CD4-positive, alpha-beta memory T cell (primary cell): ENCODE measurements at regions not wholly inside any gene's neighbourhood (a gene's known extent, or its start where the extent isn't known, plus 50 kb on each side); places are given as distances from the start of the nearest gene placed in this dataset.

Experiments
- CTCF ChIA-PET: fragments of 350-600 bp; sonication (Branson Sonifier 250); formaldehyde crosslinking; loops from one replicate; lab custom pipeline; 2021; ENCODE audit warnings: inconsistent platforms; ENCODE audit not compliant: partially characterized antibody; lab: Charles Lee
- POLR2A ChIA-PET: fragments of 350-600 bp; sonication (Branson Sonifier 250); formaldehyde crosslinking; loops from one replicate; lab custom pipeline; 2021; ENCODE audit not compliant: partially characterized antibody; lab: Charles Lee
- DNase-seq, 5 donors: peaks; one replicate each; pipeline versions ENCODE4 v3.0.0 to v3.0.0-alpha.2; 2020 to 2022; ENCODE audit warnings: mixed read lengths in 1 of 5
- H3K27ac ChIP-seq: one replicate; pipeline ENCODE4 v1.7.0; 2013; ENCODE audit warnings: low read depth, low read length
- H3K27me3 ChIP-seq: 2 replicates; pipeline ENCODE4 v1.7.0; 2013; ENCODE audit warnings: mild to moderate bottlenecking, low read length, moderate library complexity; ENCODE audit not compliant: insufficient read depth
- H3K36me3 ChIP-seq: 2 replicates; pipeline ENCODE4 v1.7.0; 2013; ENCODE audit warnings: mild to moderate bottlenecking, low read length, moderate library complexity; ENCODE audit not compliant: insufficient read depth
- H3K4me1 ChIP-seq: 2 replicates; pipeline ENCODE4 v1.7.0; 2013; ENCODE audit warnings: mild to moderate bottlenecking, low read length, moderate library complexity; ENCODE audit not compliant: insufficient read depth
- H3K4me3 ChIP-seq, 2 donors: one replicate each; pipeline ENCODE4 v1.7.0; 2013; ENCODE audit warnings: low read length in 2 of 2, mild to moderate bottlenecking in 1 of 2
- H3K9me3 ChIP-seq, 2 donors: one replicate each; pipeline ENCODE4 v1.7.0; 2013; ENCODE audit warnings: low read length in 2 of 2, control low read depth in 1 of 2; ENCODE audit not compliant: control insufficient read depth in 1 of 2
- H3K27ac Mint-ChIP-seq, 7 donors: one replicate each; pipeline ENCODE4 v1.8.0; 2020 to 2021; ENCODE audit warnings: mixed read lengths in 7 of 7, mild to moderate bottlenecking in 6 of 7, inconsistent platforms in 3 of 7, moderate library complexity in 3 of 7
- H3K27me3 Mint-ChIP-seq, 2 donors: one replicate each; pipeline ENCODE4 v1.8.0; 2020 to 2021; ENCODE audit warnings: mixed read lengths in 2 of 2
- H3K36me3 Mint-ChIP-seq, 2 donors: one replicate each; pipeline ENCODE4 v1.8.0; 2020 to 2021; ENCODE audit warnings: mixed read lengths in 2 of 2, inconsistent platforms in 1 of 2, mild to moderate bottlenecking in 1 of 2
- H3K4me1 Mint-ChIP-seq, 4 donors: one replicate each; pipeline ENCODE4 v1.8.0; 2020 to 2021; ENCODE audit warnings: mixed read lengths in 4 of 4, mild to moderate bottlenecking in 1 of 4
- H3K4me3 Mint-ChIP-seq, 8 donors: one replicate each; pipeline ENCODE4 v1.8.0; 2020 to 2021; ENCODE audit warnings: mixed read lengths in 8 of 8, mild to moderate bottlenecking in 7 of 8, moderate library complexity in 6 of 8, inconsistent platforms in 3 of 8
- H3K9me3 Mint-ChIP-seq, 8 donors: one replicate each; pipeline ENCODE4 v1.8.0; 2020 to 2021; ENCODE audit warnings: mixed read lengths in 8 of 8, mild to moderate bottlenecking in 5 of 8, inconsistent platforms in 3 of 8, moderate library complexity in 1 of 8
- intact Hi-C: fragments of 100-400 bp; cut with micrococcal nuclease; formaldehyde crosslinking; loops from one replicate; pipeline ENCODE4 v1.15.1; 2023

GRCh38 chr4:8762951-8763735 lies 108.5 kb downstream of the HMX1 start:
- no peak overlapping the region for H3K27ac ChIP-seq
- ChIA-PET POLR2A (no interaction called here), CTCF (no interaction called here)
- Mint-ChIP-seq H3K27ac (no peak overlapping the region), H3K27me3 (no peaks in the 10 kb centered on the region), H3K36me3 (no peaks in the 10 kb centered on the region), H3K4me1 (no peaks in the 10 kb centered on the region), H3K4me3 (no peak overlapping the region), H3K9me3 (peaks cover 0 to 2% (median 0%) of the 10 kb centered on the region in 8 donors)
- no peaks in the 10 kb centered on the region for H3K36me3 ChIP-seq
- intact Hi-C loops, result no loop called here
- H3K9me3 ChIP-seq, result no peaks in the 10 kb centered on the region
- no peak overlapping the region for H3K4me3 ChIP-seq
- H3K4me1 ChIP-seq, result no peaks in the 10 kb centered on the region
- DNase-seq, result no peak
- no peaks in the 10 kb centered on the region for H3K27me3 ChIP-seq

- Mint-ChIP-seq H3K27me3 (no peaks in the 10 kb centered on the region), H3K4me1 (no peaks in the 10 kb centered on the region), H3K9me3 (peaks cover 0 to 2% (median 0%) of the 10 kb centered on the region in 8 donors), H3K4me3 (no peak overlapping the region), H3K27ac (no peak overlapping the region), H3K36me3 (no peaks in the 10 kb centered on the region)
- CTCF ChIA-PET, result no interaction called here
- Histone ChIP-seq H3K9me3 (no peaks in the 10 kb centered on the region), H3K27me3 (no peaks in the 10 kb centered on the region), H3K36me3 (no peaks in the 10 kb centered on the region), H3K4me3 (no peak overlapping the region), H3K4me1 (no peaks in the 10 kb centered on the region), H3K27ac (no peak overlapping the region)
- POLR2A ChIA-PET, result no interaction called here
- intact Hi-C loops, result no loop called here
- DNase-seq, result no peak
These were observed 109.3 kb downstream of the HMX1 start for GRCh38 chr4:8762356-8762755.

GRCh38 chr4:8761824-8762205 lies 109.8 kb downstream of the HMX1 start:
- H3K27me3 ChIP-seq, result no peaks in the 10 kb centered on the region
- H3K36me3 ChIP-seq, result no peaks in the 10 kb centered on the region
- CTCF ChIA-PET, result no interaction called here
- no peak overlapping the region for H3K27ac ChIP-seq
- Mint-ChIP-seq H3K9me3 (peaks cover 0 to 1% (median 0%) of the 10 kb centered on the region in 8 donors), H3K4me1 (no peaks in the 10 kb centered on the region), H3K27ac (no peak overlapping the region), H3K27me3 (no peaks in the 10 kb centered on the region), H3K36me3 (no peaks in the 10 kb centered on the region), H3K4me3 (no peak overlapping the region)
- no peaks in the 10 kb centered on the region for H3K4me1 ChIP-seq
- intact Hi-C loops, result no loop called here
- no peaks in the 10 kb centered on the region for H3K9me3 ChIP-seq
- no peak overlapping the region for H3K4me3 ChIP-seq
- DNase-seq, result no peak
- POLR2A ChIA-PET, result no interaction called here

GRCh38 chr4:8761167-8761823 lies 110.3 kb downstream of the HMX1 start:
- ChIA-PET CTCF (no interaction called here), POLR2A (no interaction called here)
- H3K4me3 Mint-ChIP-seq, result no peak overlapping the region
- no peak overlapping the region for H3K27ac Mint-ChIP-seq
- Histone ChIP-seq H3K4me3 (no peak overlapping the region), H3K27ac (no peak overlapping the region), H3K9me3 (no peaks in the 10 kb centered on the region), H3K36me3 (no peaks in the 10 kb centered on the region), H3K27me3 (no peaks in the 10 kb centered on the region), H3K4me1 (no peaks in the 10 kb centered on the region)
- H3K36me3 Mint-ChIP-seq, result no peaks in the 10 kb centered on the region
- no peaks in the 10 kb centered on the region for H3K4me1 Mint-ChIP-seq
- intact Hi-C loops, result no loop called here
- H3K9me3 Mint-ChIP-seq, result no peaks in the 10 kb centered on the region
- no peak for DNase-seq
- no peaks in the 10 kb centered on the region for H3K27me3 Mint-ChIP-seq

- Mint-ChIP-seq H3K9me3 (no peaks in the 10 kb centered on the region), H3K4me3 (no peak overlapping the region), H3K27ac (no peak overlapping the region), H3K36me3 (no peaks in the 10 kb centered on the region), H3K4me1 (no peaks in the 10 kb centered on the region), H3K27me3 (no peaks in the 10 kb centered on the region)
- Histone ChIP-seq H3K36me3 (no peaks in the 10 kb centered on the region), H3K4me1 (no peaks in the 10 kb centered on the region), H3K27me3 (no peaks in the 10 kb centered on the region), H3K4me3 (no peak overlapping the region), H3K27ac (no peak overlapping the region), H3K9me3 (no peaks in the 10 kb centered on the region)
- no peak for DNase-seq
- intact Hi-C loops, result no loop called here
- CTCF ChIA-PET, result no interaction called here
- POLR2A ChIA-PET, result no interaction called here
These were observed 111.1 kb downstream of the HMX1 start for GRCh38 chr4:8760561-8760960.

- Mint-ChIP-seq H3K4me3 (no peak overlapping the region), H3K27me3 (no peaks in the 10 kb centered on the region), H3K4me1 (no peaks in the 10 kb centered on the region), H3K36me3 (no peaks in the 10 kb centered on the region), H3K9me3 (no peaks in the 10 kb centered on the region), H3K27ac (no peak overlapping the region)
- CTCF ChIA-PET, result no interaction called here
- POLR2A ChIA-PET, result no interaction called here
- Histone ChIP-seq H3K4me1 (no peaks in the 10 kb centered on the region), H3K27ac (no peak overlapping the region), H3K27me3 (no peaks in the 10 kb centered on the region), H3K4me3 (no peak overlapping the region), H3K36me3 (no peaks in the 10 kb centered on the region), H3K9me3 (no peaks in the 10 kb centered on the region)
- no peak for DNase-seq
- intact Hi-C loops, result no loop called here
These were observed 111.7 kb downstream of the HMX1 start for GRCh38 chr4:8759987-8760386.

GRCh38 chr4:8756816-8757215 lies 114.8 kb downstream of the HMX1 start:
- peaks cover 0 to 1% (median 0%) of the 10 kb centered on the region in 8 donors for H3K9me3 Mint-ChIP-seq
- Histone ChIP-seq H3K27me3 (no peaks in the 10 kb centered on the region), H3K9me3 (no peaks in the 10 kb centered on the region), H3K4me3 (no peak overlapping the region), H3K36me3 (no peaks in the 10 kb centered on the region), H3K27ac (no peak overlapping the region), H3K4me1 (no peaks in the 10 kb centered on the region)
- no peak for DNase-seq
- no peaks in the 10 kb centered on the region for H3K4me1 Mint-ChIP-seq
- H3K27me3 Mint-ChIP-seq, result no peaks in the 10 kb centered on the region
- no peak overlapping the region for H3K27ac Mint-ChIP-seq
- POLR2A ChIA-PET, result no interaction called here
- H3K4me3 Mint-ChIP-seq, result no peak overlapping the region
- intact Hi-C loops, result no loop called here
- H3K36me3 Mint-ChIP-seq, result no peaks in the 10 kb centered on the region
- CTCF ChIA-PET, result no interaction called here
